Fibroblast of mammary gland (primary cell): ENCODE measurements at regions not wholly inside any gene's neighbourhood (a gene's known extent, or its start where the extent isn't known, plus 50 kb on each side); places are given as distances from the start of the nearest gene placed in this dataset.

ENCODE experiments used
- DNase-seq: peaks from one replicate; pipeline ENCODE4 v3.0.0-alpha.2; 2010; ENCODE audit warnings: low read depth
- H3K4me3 ChIP-seq: 2 replicates; pipeline ENCODE4 v1.5.1; 2011; ENCODE audit warnings: low read depth, mild to moderate bottlenecking, low read length, moderate library complexity; ENCODE audit not compliant: control insufficient read depth
- TF ChIP-seq, protein P1 (sequence below): conservative IDR thresholded peaks from 2 replicates; pipeline ENCODE4 v1.5.1; 2011; ENCODE audit warnings: low read depth, low read length, inconsistent platforms; ENCODE audit not compliant: control insufficient read depth, insufficient read depth

DNA sequence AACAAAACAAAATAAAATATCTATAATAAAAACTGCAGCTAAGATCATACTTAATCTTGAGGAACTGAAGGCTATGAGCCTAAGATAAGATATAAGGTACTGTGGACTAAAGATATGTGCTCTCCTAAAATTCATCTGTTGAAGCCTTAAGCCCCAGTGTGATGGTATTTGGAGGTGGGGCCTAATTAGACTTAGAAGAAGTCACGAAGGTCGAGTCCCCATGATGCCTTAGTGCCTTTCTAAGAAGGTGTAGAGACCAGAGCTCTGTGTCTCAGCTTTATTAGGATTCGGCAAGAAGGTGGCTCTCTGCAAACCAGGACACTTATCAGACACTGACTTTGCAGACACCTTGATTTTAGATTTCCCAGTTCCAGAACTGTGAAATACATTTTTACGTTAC lies 622.0 kb upstream of the BRINP3 start:
- DNase-seq = no peak
- H3K4me3 ChIP-seq = no peak overlapping the region
- TF ChIP-seq, protein P1, sequence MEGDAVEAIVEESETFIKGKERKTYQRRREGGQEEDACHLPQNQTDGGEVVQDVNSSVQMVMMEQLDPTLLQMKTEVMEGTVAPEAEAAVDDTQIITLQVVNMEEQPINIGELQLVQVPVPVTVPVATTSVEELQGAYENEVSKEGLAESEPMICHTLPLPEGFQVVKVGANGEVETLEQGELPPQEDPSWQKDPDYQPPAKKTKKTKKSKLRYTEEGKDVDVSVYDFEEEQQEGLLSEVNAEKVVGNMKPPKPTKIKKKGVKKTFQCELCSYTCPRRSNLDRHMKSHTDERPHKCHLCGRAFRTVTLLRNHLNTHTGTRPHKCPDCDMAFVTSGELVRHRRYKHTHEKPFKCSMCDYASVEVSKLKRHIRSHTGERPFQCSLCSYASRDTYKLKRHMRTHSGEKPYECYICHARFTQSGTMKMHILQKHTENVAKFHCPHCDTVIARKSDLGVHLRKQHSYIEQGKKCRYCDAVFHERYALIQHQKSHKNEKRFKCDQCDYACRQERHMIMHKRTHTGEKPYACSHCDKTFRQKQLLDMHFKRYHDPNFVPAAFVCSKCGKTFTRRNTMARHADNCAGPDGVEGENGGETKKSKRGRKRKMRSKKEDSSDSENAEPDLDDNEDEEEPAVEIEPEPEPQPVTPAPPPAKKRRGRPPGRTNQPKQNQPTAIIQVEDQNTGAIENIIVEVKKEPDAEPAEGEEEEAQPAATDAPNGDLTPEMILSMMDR = no peak

DNA sequence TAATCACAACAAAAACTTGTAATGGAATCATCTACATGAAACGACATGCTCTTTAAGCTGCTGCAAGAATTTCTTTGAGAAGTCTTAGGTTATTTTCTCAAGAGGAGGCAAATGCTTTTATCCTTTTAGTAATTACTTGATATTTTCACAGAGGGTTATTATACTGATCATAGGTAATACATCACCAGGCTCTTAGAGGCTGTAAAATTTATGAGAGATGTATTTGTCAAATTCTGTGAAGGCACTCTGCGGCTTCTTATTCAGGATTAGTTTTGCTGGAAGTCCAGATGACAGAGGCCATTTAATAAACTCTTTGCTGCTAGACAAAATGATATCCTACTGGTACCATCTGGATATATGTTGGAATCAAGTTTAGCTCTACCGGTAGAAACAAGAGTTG lies 624.3 kb upstream of the BRINP3 start:
- TF ChIP-seq, protein P1 = no peak
- DNase-seq = no peak
- no peak overlapping the region for H3K4me3 ChIP-seq

DNA sequence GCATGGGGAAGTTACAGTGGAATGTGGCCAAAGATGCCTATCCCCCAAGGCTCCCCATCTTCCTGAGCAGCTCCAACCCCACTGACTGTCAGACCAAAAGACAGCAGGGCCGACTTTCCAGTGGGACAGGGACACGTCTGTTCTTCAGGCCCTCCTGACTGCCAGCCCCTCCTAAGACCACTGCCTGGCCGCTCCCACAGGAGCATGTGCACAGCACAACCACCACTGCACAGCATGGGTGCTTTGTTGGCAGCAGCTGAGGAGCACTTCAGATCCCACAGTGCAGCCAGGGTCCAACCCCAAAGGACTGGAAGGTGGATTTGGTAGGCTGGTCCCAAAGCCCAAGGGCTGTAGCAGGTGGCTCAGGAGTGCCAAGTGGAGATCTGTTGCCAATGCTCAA lies 648.3 kb upstream of the BRINP3 start:
- TF ChIP-seq, protein P1 = no peak
- no peak overlapping the region for H3K4me3 ChIP-seq
- no peak for DNase-seq

DNA sequence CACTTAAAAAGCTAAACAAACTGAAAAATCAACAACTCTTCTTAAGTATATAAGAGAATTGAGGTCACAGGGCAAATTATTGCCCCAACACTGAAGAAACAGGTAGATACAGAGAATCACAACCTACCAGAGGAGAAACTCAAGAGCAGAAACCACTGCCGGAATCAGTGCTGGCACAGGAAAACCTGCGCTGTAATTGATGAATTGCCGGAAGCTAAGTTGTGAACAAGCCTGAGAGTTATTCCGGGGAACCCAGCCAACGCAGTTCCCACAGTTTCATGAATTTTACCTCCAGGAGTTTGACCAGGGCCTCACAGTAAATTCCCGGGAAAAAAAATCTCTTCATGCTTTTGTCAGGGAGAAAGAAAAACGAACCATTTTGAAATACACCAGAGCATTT lies 657.1 kb upstream of the BRINP3 start:
- H3K4me3 ChIP-seq = no peak overlapping the region
- TF ChIP-seq, protein P1 = no peak
- no peak for DNase-seq

DNA sequence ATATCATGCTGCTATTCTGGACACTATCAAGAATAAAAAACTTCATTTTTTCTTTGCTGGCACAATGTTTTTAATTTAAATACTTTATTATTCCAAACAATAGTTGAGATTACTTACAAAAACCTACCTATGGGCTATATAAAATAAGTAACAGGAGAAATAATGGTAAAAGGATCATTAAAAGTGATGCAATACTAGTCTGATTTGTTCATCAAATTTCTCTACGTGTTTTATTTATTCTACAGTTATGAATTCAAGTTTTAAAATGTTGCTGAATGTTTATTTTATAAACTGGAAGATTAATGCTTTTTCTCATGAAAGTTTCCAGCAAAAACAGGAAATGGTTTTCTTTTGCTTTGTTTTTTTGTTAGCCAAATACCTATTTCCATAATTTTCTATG lies 662.4 kb upstream of the BRINP3 start:
- DNase-seq = no peak
- TF ChIP-seq, protein P1 = no peak
- H3K4me3 ChIP-seq = no peak overlapping the region

DNA sequence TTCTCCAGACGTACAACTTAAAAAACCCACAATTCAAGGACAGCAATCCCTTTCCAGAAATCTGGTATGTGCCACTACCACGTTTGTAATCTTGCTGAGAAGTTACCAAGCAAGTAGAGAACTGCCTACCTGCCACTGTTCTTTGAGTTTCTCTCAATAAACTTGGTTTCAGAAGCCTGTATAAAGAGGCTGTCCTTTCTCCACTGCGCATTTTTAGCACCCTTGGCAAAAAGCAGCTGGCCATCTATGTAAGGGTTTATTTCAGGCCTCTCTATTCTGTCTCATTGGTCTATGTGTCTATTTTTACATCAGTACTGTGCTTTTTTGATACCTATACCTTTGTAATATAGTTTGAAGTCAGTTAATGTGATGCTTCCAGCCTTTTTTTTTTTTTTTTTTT lies 665.1 kb upstream of the BRINP3 start:
- TF ChIP-seq, protein P1 = no peak
- no peak for DNase-seq
- H3K4me3 ChIP-seq = no peak overlapping the region

DNA sequence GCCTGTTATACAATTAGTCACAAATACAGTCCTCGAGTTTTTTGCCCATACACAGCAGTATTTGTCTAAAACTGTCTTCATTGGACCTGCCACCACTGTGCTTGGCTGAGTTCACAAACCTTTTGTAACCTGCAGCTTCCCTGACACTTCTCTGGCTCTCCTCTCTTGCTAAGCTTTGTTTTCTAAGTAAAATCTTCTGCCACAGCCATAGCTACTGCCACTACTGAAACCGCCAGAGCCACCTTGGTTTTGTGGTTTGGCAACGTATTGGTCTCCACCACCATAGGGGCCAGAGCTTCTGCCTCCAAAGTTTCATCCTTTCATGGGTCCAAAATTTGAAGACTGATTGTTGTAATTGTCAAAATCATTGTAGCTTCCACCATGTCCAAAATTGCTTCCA lies 668.2 kb upstream of the BRINP3 start:
- DNase-seq = no peak
- H3K4me3 ChIP-seq = no peak overlapping the region
- TF ChIP-seq, protein P1 = no peak
